Suppressor macrophage treated with lipopolysaccharide for 4 hours (primary cell): ENCODE measurements at regions not wholly inside any gene's neighbourhood (a gene's known extent, or its start where the extent isn't known, plus 50 kb on each side); places are given as distances from the start of the nearest gene placed in this dataset.

Source experiments
- DNase-seq: peaks from one replicate; pipeline ENCODE4 v3.0.0-alpha.2; 2020

- DNase-seq = no peak
Observed at GRCh38 chr6:56377295-56377694, 129.9 kb upstream of the COL21A1 start.

GRCh38 chr6:56375806-56376205, 128.4 kb upstream of the COL21A1 start:
- no peak for DNase-seq

- no peak for DNase-seq
Observed at GRCh38 chr6:56374841-56375369, 127.5 kb upstream of the COL21A1 start.

GRCh38 chr6:56372406-56372995, 125.1 kb upstream of the COL21A1 start:
- DNase-seq = peak; percentile 9

DNA sequence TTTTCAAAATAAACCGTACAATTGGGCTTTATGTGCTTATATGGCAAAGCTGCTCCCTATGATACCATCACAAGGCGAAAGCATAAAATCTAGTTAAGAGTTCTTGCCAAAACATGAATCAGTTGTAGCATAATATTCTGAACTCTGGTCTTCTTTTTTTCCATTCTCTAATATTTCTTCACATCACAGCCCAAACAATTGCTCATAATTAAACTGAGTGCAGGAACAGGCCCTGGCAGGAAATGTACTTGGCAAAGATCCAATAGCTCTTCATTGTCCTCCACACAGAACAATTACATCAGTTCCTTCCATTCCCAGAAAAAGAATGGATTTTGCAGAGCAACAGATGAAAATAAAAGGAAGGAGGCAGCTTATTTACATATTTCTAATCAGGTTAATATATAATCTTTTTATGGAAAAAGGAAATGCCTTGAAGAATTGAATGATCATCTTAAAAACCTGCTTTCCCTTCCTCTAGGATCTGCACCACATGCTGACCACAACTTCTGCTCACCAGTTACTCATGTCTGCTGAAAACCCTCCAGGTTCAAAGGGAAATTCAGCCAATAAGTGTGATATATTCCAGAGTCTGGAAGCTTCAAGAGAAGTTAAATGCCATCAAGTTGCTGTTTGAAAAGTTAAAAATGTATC, 123.3 kb upstream of the COL21A1 start:
- peak; percentile 80 for DNase-seq

GRCh38 chr6:56370127-56370540, 122.8 kb upstream of the COL21A1 start:
- DNase-seq = no peak

- peak; percentile 4 for DNase-seq
Observed at GRCh38 chr6:56368491-56368890, 121.1 kb upstream of the COL21A1 start.

DNA sequence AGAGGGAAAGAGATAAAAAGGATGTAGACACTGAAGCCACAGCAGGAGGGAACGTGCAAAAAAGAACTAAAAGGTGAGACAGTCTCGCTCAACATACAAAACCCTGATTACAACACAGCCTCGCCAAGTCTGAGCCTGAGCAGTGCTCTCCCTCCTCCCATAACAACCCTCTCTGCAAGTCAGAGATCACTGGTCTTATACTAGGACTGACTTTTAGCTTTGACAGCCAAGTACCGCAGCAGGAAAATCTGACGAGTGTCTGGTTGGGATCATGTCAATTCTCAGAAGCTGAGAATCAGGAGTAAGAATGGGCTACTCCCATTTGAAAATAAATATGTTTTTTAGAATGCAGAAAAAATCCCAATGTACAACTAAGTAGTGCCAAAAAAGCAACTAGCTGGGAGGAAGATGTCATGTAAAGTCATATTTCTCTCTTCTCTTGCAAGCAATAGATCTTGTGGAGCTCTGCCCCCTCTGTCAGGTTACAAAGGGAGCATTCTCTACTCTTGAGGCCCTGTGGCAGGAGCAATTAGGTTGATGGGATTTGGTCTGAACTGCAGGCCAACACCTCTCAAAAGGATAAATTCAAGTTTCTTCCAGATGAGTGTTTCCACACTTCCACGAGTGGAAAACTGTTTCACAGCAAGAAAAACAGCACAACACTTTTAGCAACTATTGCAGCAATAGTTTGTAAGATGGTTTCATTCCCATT, 118.9 kb upstream of the COL21A1 start:
- no peak for DNase-seq

DNA sequence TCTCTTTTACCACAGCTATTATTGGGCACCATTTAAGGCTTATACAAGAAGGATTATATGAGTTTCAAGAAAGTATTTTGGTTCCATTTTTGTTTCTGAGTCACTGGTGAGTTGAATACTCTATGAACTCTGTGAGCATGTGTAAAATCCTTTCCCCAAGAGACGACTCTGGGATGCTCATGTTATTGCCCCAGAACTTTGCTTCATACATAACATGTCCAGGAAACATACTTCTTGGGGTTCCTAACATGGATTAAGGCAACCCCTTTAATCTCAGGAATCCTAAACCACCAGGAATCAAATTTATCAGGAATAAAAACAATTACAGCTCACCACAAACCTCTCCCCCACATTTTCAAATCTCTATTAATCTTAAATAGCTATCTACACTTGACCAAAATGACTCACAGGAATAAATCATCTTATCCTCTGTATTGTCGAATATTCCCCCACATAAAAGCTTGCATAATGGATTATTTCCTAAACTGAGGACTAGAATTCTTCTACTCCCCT, 117.5 kb upstream of the COL21A1 start:
- DNase-seq = no peak

DNA sequence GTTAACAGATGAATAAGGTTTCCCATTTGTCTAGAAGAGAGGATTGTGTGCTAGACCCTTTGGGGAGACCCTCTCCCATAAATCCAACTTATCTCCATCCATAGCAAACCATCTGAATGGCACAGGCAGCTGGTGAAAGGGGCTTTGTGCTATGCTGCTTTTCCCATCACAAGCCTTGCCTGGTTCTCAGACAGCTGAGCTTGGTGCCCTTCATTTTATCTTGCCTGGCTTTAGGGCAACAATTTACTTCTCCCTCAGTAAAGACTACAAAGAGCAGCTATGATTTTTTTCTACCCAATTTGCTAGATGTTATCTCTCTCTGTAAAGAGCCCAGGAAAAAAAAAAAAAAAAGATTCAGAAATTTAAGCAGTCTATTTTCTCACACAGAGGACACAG, 117.0 kb upstream of the COL21A1 start:
- no peak for DNase-seq

GRCh38 chr6:56363796-56364430, 116.5 kb upstream of the COL21A1 start:
- no peak for DNase-seq

GRCh38 chr6:56361812-56362211, 114.4 kb upstream of the COL21A1 start:
- DNase-seq = no peak

GRCh38 chr6:56359201-56359899, 112.0 kb upstream of the COL21A1 start:
- DNase-seq = peak; percentile 77

GRCh38 chr6:56357616-56358373, 110.4 kb upstream of the COL21A1 start:
- no peak for DNase-seq

GRCh38 chr6:56356426-56356825, 109.0 kb upstream of the COL21A1 start:
- no peak for DNase-seq

- no peak for DNase-seq
Observed at GRCh38 chr6:56353860-56354259, 106.5 kb upstream of the COL21A1 start.

GRCh38 chr6:56350628-56351260, 103.4 kb upstream of the COL21A1 start:
- no peak for DNase-seq

GRCh38 chr6:56349194-56349593, 101.8 kb upstream of the COL21A1 start:
- no peak for DNase-seq

DNA sequence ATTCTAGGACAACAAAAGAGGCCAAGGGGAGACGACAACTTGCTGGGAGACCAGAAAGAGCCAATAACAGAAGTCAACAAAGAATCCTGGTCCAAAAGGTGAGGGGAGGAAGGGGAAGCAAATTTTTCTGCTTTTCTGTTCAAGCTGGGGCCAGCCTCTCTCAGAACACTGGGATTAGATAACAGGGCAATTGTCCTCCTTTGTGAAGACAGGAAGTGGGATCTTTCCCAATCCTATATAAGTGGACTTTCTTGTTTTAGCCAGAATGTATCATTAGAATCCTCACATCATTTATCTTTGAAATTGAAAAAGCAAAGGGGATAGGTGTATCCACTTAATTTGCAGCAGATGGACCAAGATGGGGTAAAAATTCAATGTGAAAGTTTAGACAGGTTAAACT, 101.2 kb upstream of the COL21A1 start:
- no peak for DNase-seq

DNA sequence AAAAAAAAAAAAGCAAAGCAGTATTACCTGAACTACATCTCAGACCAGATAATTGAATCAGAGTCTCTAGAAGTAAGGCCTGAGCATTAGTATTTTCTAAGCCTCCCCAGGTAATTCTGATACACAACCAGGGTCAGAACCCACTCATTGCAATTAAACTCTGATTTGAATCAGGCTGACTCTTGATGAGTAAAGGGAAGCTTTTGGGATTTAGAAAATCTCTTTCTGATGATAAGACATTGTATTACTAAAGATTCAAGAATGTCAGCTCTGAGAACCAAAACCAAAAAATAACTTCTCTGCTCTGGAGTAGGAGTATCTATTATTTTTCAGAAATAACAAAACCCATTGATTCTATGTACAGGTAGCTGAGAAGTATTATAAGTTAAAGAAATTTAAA, 100.1 kb upstream of the COL21A1 start:
- DNase-seq = no peak

- no peak for DNase-seq
Observed at GRCh38 chr6:56346958-56347357, 99.6 kb upstream of the COL21A1 start.
